H9 (cell line): ENCODE measurements at regions not wholly inside any gene's neighbourhood (a gene's known extent, or its start where the extent isn't known, plus 50 kb on each side); places are given as distances from the start of the nearest gene placed in this dataset.

ENCODE experiments used
- DNase-seq: peaks from one replicate; pipeline ENCODE4 v3.0.0-alpha.2; 2017
- H2AFZ ChIP-seq: one replicate; pipeline ENCODE4 v1.6.1; 2013; ENCODE audit warnings: mild to moderate bottlenecking, low read length, control low read depth, moderate library complexity
- H2AK5ac ChIP-seq: 2 replicates; pipeline ENCODE4 v1.6.1; 2013; ENCODE audit warnings: low read length, control low read depth, mixed read lengths; ENCODE audit not compliant: insufficient read length
- H2BK120ac ChIP-seq: one replicate; pipeline ENCODE4 v1.6.1; 2013; ENCODE audit warnings: low read depth, mild to moderate bottlenecking, low read length, control low read depth, inconsistent platforms; ENCODE audit not compliant: poor library complexity, severe bottlenecking
- H2BK12ac ChIP-seq: 2 replicates; pipeline ENCODE4 v1.6.1; 2013; ENCODE audit warnings: low read length, control low read depth, mixed read lengths, low read depth; ENCODE audit not compliant: insufficient read length
- H2BK15ac ChIP-seq: 2 replicates; pipeline ENCODE4 v1.6.1; 2013; ENCODE audit warnings: low read depth, low read length, control low read depth
- H2BK20ac ChIP-seq: one replicate; pipeline ENCODE4 v1.6.1; 2013; ENCODE audit warnings: low read depth, mild to moderate bottlenecking, low read length, control low read depth, inconsistent platforms; ENCODE audit not compliant: poor library complexity, severe bottlenecking
- H2BK5ac ChIP-seq: 2 replicates; pipeline ENCODE4 v1.6.1; 2013; ENCODE audit warnings: low read length, control low read depth, mixed read lengths; ENCODE audit not compliant: insufficient read length
- H3K14ac ChIP-seq: 2 replicates; pipeline ENCODE4 v1.6.1; 2013; ENCODE audit warnings: low read length, control low read depth; ENCODE audit not compliant: insufficient read depth
- H3K18ac ChIP-seq: 2 replicates; pipeline ENCODE4 v1.6.1; 2013; ENCODE audit warnings: low read depth, mild to moderate bottlenecking, mixed read lengths, low read length, control low read depth; ENCODE audit not compliant: insufficient read length
- H3K23ac ChIP-seq: 2 replicates; pipeline ENCODE4 v1.6.1; 2013; ENCODE audit warnings: low read length, control low read depth, mixed read lengths, low read depth; ENCODE audit not compliant: insufficient read length
- H3K23me2 ChIP-seq: 2 replicates; pipeline ENCODE4 v1.6.1; 2013; ENCODE audit warnings: low read depth, mild to moderate bottlenecking, mixed read lengths, low read length, control low read depth; ENCODE audit not compliant: insufficient read length, poor library complexity, severe bottlenecking
- H3K27ac ChIP-seq: 2 replicates; pipeline ENCODE4 v1.5.1; 2013; ENCODE audit warnings: low read length, control low read depth, mixed read lengths, low read depth; ENCODE audit not compliant: insufficient read length
- H3K27me3 ChIP-seq: 2 replicates; pipeline ENCODE4 v1.6.1; 2013; ENCODE audit warnings: low read length, control low read depth, inconsistent platforms; ENCODE audit not compliant: insufficient read depth
- H3K4ac ChIP-seq: 2 replicates; pipeline ENCODE4 v1.6.1; 2013; ENCODE audit warnings: low read depth, mild to moderate bottlenecking, control low read depth, inconsistent platforms, low read length, moderate library complexity
- H3K4me1 ChIP-seq: 2 replicates; pipeline ENCODE4 v1.6.1; 2013; ENCODE audit warnings: low read length, control low read depth, inconsistent platforms; ENCODE audit not compliant: insufficient read depth
- H3K4me2 ChIP-seq: 2 replicates; pipeline ENCODE4 v1.6.1; 2013; ENCODE audit warnings: low read length, control low read depth, mixed read lengths; ENCODE audit not compliant: insufficient read length, insufficient read depth
- H3K56ac ChIP-seq: 2 replicates; pipeline ENCODE4 v1.6.1; 2013; ENCODE audit warnings: low read depth, mild to moderate bottlenecking, mixed read lengths, low read length, control low read depth; ENCODE audit not compliant: insufficient read length
- H3K79me1 ChIP-seq: 2 replicates; pipeline ENCODE4 v1.6.1; 2013; ENCODE audit warnings: low read depth, mild to moderate bottlenecking, moderate library complexity, low read length, control low read depth, inconsistent platforms; ENCODE audit not compliant: insufficient read depth, poor library complexity, severe bottlenecking
- H3K79me2 ChIP-seq: 2 replicates; pipeline ENCODE4 v1.6.1; 2013; ENCODE audit warnings: low read length, control low read depth, inconsistent platforms; ENCODE audit not compliant: insufficient read depth
- H3K9ac ChIP-seq: 2 replicates; pipeline ENCODE4 v1.6.1; 2013; ENCODE audit warnings: low read length, control low read depth, mixed read lengths; ENCODE audit not compliant: insufficient read length; ENCODE audit errors: extremely low read depth
- H3K9me3 ChIP-seq: one replicate; pipeline ENCODE4 v1.6.1; 2013; ENCODE audit warnings: low read depth, low read length, inconsistent platforms; ENCODE audit not compliant: control insufficient read depth
- H3T11ph ChIP-seq: one replicate; pipeline ENCODE4 v1.6.1; 2013; ENCODE audit warnings: mild to moderate bottlenecking, low read length, control low read depth, inconsistent platforms
- H4K20me1 ChIP-seq: one replicate; pipeline ENCODE4 v1.6.1; 2013; ENCODE audit not compliant: control insufficient read depth, insufficient read length, insufficient read depth
- H4K5ac ChIP-seq: 2 replicates; pipeline ENCODE4 v1.6.1; 2013; ENCODE audit warnings: low read depth, mild to moderate bottlenecking, mixed read lengths, low read length, control low read depth; ENCODE audit not compliant: insufficient read length
- H4K8ac ChIP-seq: replicated peaks from 2 replicates; pipeline ENCODE4 v1.6.1; 2013; ENCODE audit warnings: low read length, control low read depth, mixed read lengths, low read depth; ENCODE audit not compliant: insufficient read length
- H4K91ac ChIP-seq: 2 replicates; pipeline ENCODE4 v1.6.1; 2013; ENCODE audit warnings: low read depth, mild to moderate bottlenecking, moderate library complexity, mixed read lengths, low read length, control low read depth; ENCODE audit not compliant: insufficient read length
- H3K27ac Mint-ChIP-seq, 3 experiments: 2 replicates in 2 of 3; 3 replicates in 1 of 3; pipeline ENCODE4 v1.8.0; 2020 to 2021; ENCODE audit warnings: mixed read lengths in 3 of 3, mild to moderate bottlenecking in 1 of 3, moderate library complexity in 1 of 3
- H3K27me3 Mint-ChIP-seq: 2 replicates; pipeline ENCODE4 v1.8.0; 2021; ENCODE audit warnings: low read depth, mild to moderate bottlenecking, moderate library complexity, mixed read lengths
- H3K36me3 Mint-ChIP-seq, 3 experiments: 2 replicates in 2 of 3; 3 replicates in 1 of 3; pipeline ENCODE4 v1.8.0; 2020 to 2021; ENCODE audit warnings: low read depth in 3 of 3, mixed read lengths in 3 of 3; ENCODE audit not compliant: insufficient read depth in 1 of 3
- H3K4me1 Mint-ChIP-seq, 2 experiments: 2 replicates each; pipeline ENCODE4 v1.8.0; 2020; ENCODE audit warnings: mixed read lengths in 2 of 2
- H3K4me3 Mint-ChIP-seq, 2 experiments: 2 replicates in 1 of 2; 3 replicates in 1 of 2; pipeline ENCODE4 v1.8.0; 2020 to 2021; ENCODE audit warnings: mild to moderate bottlenecking in 2 of 2, mixed read lengths in 2 of 2, moderate library complexity in 1 of 2
- H3K9me3 Mint-ChIP-seq, 2 experiments: 2 replicates in 1 of 2; 3 replicates in 1 of 2; pipeline ENCODE4 v1.8.0; 2020; ENCODE audit warnings: mild to moderate bottlenecking in 2 of 2, mixed read lengths in 2 of 2, moderate library complexity in 1 of 2
- CTCF ChIP-seq: fragments of 200-600 bp; sonication (generic); conservative IDR thresholded peaks from 3 replicates; pipeline ENCODE4 v1.8.0; 2021; ENCODE audit warnings: antibody characterized with exemption, mild to moderate bottlenecking
- WGBS: extraction: QIAGEN DNeasy Blood & Tissue Kit; methylation state at CpG from one replicate; pipeline ENCODE4 v1.1.7; 2013; ENCODE audit warnings: missing lambda C conversion rate, low lambda C conversion rate, mixed read lengths; ENCODE audit not compliant: insufficient read length; ENCODE audit errors: extremely low coverage; 5-methylcytosine and 5-hydroxymethylcytosine counted together

GRCh38 chr20:19047951-19048296 is 164.5 kb upstream of the SLC24A3 start:
- H3T11ph ChIP-seq = no peak overlapping the region
- H3K23me2 ChIP-seq = no peaks in the 10 kb centered on the region
- H3K14ac ChIP-seq = no peak overlapping the region
- no peaks in the 10 kb centered on the region for H3K79me2 ChIP-seq
- TF ChIP-seq CTCF = no peak
- no peak for DNase-seq
- no peak overlapping the region for H2BK5ac ChIP-seq
- no peaks in the 10 kb centered on the region for H3K36me3 Mint-ChIP-seq
- H3K4me1 Mint-ChIP-seq = peaks cover 12 to 13% of the 10 kb centered on the region in 2 experiments
- no peak overlapping the region for H3K27ac Mint-ChIP-seq
- no peak overlapping the region for H3K56ac ChIP-seq
- H3K4me1 ChIP-seq = no peaks in the 10 kb centered on the region; the same call in 1 of the 2 replicates
- no peaks in the 10 kb centered on the region for H3K9me3 ChIP-seq
- no peak overlapping the region for H2AFZ ChIP-seq
- H3K4ac ChIP-seq = no peak overlapping the region
- H2BK12ac ChIP-seq = no peak overlapping the region
- no peak overlapping the region for H3K23ac ChIP-seq
- H3K27ac ChIP-seq = no peak overlapping the region
- H3K27me3 ChIP-seq = no peaks in the 10 kb centered on the region
- no peak overlapping the region for H2BK20ac ChIP-seq
- H2AK5ac ChIP-seq = no peak overlapping the region
- no peak overlapping the region for H2BK15ac ChIP-seq
- H3K4me3 Mint-ChIP-seq = no peak overlapping the region
- no peak overlapping the region for H4K91ac ChIP-seq
- H4K8ac ChIP-seq = no peak overlapping the region
- no peaks in the 10 kb centered on the region for H3K9me3 Mint-ChIP-seq
- no peak overlapping the region for H4K5ac ChIP-seq
- WGBS = no CpG with 5 or more reads among the region's 3 CpGs
- no peak overlapping the region for H3K18ac ChIP-seq
- H3K79me1 ChIP-seq = no peaks in the 10 kb centered on the region
- no peak overlapping the region for H3K9ac ChIP-seq
- no peaks in the 10 kb centered on the region; the same call in 1 of the 2 replicates for H3K27me3 Mint-ChIP-seq
- no peaks in the 10 kb centered on the region for H4K20me1 ChIP-seq
- H3K4me2 ChIP-seq = no peak overlapping the region
- H2BK120ac ChIP-seq = no peak overlapping the region
